T-cell (primary cell): ENCODE measurements at regions not wholly inside any gene's neighbourhood (a gene's known extent, or its start where the extent isn't known, plus 50 kb on each side); places are given as distances from the start of the nearest gene placed in this dataset.
"Not testable (repeated sequence)": the region's sequence is repeated elsewhere in the genome, so short reads cannot be mapped to it uniquely, and the experiment has no call there.

ENCODE experiments used
- ATAC-seq, 4 experiments: fragments of 200-7000 bp in 3 of 4; fragments of 150-1000 bp in 1 of 4; cut with Tn5 transposase; replicated peaks in 1 of 4; 1 replicate in 3 of 4; 2 replicates in 1 of 4; pipeline ENCODE4 v1.10.0; 2021; ENCODE audit warnings: moderate library complexity in 3 of 4, mild to moderate bottlenecking in 2 of 4, moderate number of reproducible peaks in 1 of 4
- CTCF ChIA-PET, 2 donors: fragments of 300-600 bp; sonication (Branson Sonifier 250); formaldehyde crosslinking; loops; one replicate each; lab custom pipeline; 2022; ENCODE audit warnings: antibody characterized with exemption in 2 of 2; lab: Charles Lee
- POLR2A ChIA-PET, 2 donors: fragments of 300-600 bp; sonication (Branson Sonifier 250); formaldehyde crosslinking; loops; one replicate each; lab custom pipeline; 2022; ENCODE audit warnings: antibody characterized with exemption in 2 of 2; lab: Charles Lee
- DNase-seq, 35 experiments: peaks; one replicate each; pipeline versions ENCODE4 v3.0.0 to v3.0.0-alpha.2; 2013 to 2023
- H3K27ac ChIP-seq: one replicate; pipeline ENCODE4 v1.5.1; 2013; ENCODE audit warnings: low read length
- H3K27me3 ChIP-seq, 2 experiments: replicated peaks in 1 of 2; 1 replicate in 1 of 2; 2 replicates in 1 of 2; pipeline versions ENCODE4 v1.6.1 to v1.7.0; 2013; ENCODE audit warnings: low read length in 1 of 2, mixed read lengths in 1 of 2; ENCODE audit not compliant: control insufficient read depth in 2 of 2, insufficient read depth in 2 of 2; ENCODE audit errors: extremely low read depth in 1 of 2
- H3K36me3 ChIP-seq, 2 donors: 1 replicate in 1 of 2; 2 replicates in 1 of 2; pipeline versions ENCODE4 v1.6.1 to v1.7.0; 2013; ENCODE audit warnings: low read length in 1 of 2; ENCODE audit not compliant: control insufficient read depth in 2 of 2, insufficient read depth in 1 of 2; ENCODE audit errors: extremely low read depth in 1 of 2
- H3K4me1 ChIP-seq, 2 experiments: 1 replicate in 1 of 2; 2 replicates in 1 of 2; pipeline versions ENCODE4 v1.6.1 to v1.7.0; 2013; ENCODE audit warnings: low read length in 2 of 2, mixed read lengths in 1 of 2; ENCODE audit not compliant: insufficient read depth in 2 of 2, control insufficient read depth in 1 of 2; ENCODE audit errors: extremely low read depth in 1 of 2
- H3K4me3 ChIP-seq, 2 donors: 1 replicate in 1 of 2; 2 replicates in 1 of 2; pipeline versions ENCODE4 v1.5.1 to v1.7.0; 2013; ENCODE audit warnings: mild to moderate bottlenecking in 2 of 2, low read length in 1 of 2, moderate library complexity in 1 of 2; ENCODE audit not compliant: control insufficient read depth in 1 of 2; ENCODE audit errors: extremely low read depth in 1 of 2
- H3K9me3 ChIP-seq: 2 replicates; pipeline ENCODE4 v1.7.0; 2013
- H3K27ac Mint-ChIP-seq, 2 donors: one replicate each; pipeline ENCODE4 v1.8.0; 2020 to 2021; ENCODE audit warnings: mild to moderate bottlenecking in 2 of 2, mixed read lengths in 2 of 2
- H3K27me3 Mint-ChIP-seq, 2 donors: one replicate each; pipeline ENCODE4 v1.8.0; 2021 to 2022; ENCODE audit warnings: mixed read lengths in 2 of 2
- H3K36me3 Mint-ChIP-seq: one replicate; pipeline ENCODE4 v1.8.0; 2021; ENCODE audit warnings: mixed read lengths
- H3K4me1 Mint-ChIP-seq, 3 donors: one replicate each; pipeline ENCODE4 v1.8.0; 2020 to 2022; ENCODE audit warnings: mixed read lengths in 3 of 3, mild to moderate bottlenecking in 1 of 3
- H3K4me3 Mint-ChIP-seq, 3 donors: one replicate each; pipeline ENCODE4 v1.8.0; 2020 to 2022; ENCODE audit warnings: mild to moderate bottlenecking in 3 of 3, mixed read lengths in 3 of 3, moderate library complexity in 3 of 3
- H3K9me3 Mint-ChIP-seq, 3 donors: one replicate each; pipeline ENCODE4 v1.8.0; 2020 to 2022; ENCODE audit warnings: mixed read lengths in 3 of 3
- whole genome bisulfite sequencing: methylation state at CpG from one replicate; pipeline ENCODE4 v1.1.5; 2013; ENCODE audit warnings: missing lambda C conversion rate; ENCODE audit not compliant: insufficient coverage; 5-methylcytosine and 5-hydroxymethylcytosine counted together

- H3K27ac Mint-ChIP-seq, result no peak overlapping the region
- no peaks in the 10 kb centered on the region for H3K4me1 ChIP-seq
- no peaks in the 10 kb centered on the region for H3K36me3 Mint-ChIP-seq
- ATAC-seq (no peak), DNase-seq (no peak)
- peaks cover 0 to 4% (median 2%) of the 10 kb centered on the region in 3 donors for H3K9me3 Mint-ChIP-seq
- no peaks in the 10 kb centered on the region for H3K27me3 ChIP-seq
- 75% methylated on average over 1 of the region's 4 CpGs for WGBS
- ChIA-PET POLR2A (no interaction called here), CTCF (no interaction called here)
- H3K27me3 Mint-ChIP-seq, result no peaks in the 10 kb centered on the region
- no peaks in the 10 kb centered on the region for H3K9me3 ChIP-seq
- no peak overlapping the region for H3K4me3 Mint-ChIP-seq
- H3K4me3 ChIP-seq, result no peak overlapping the region
- no peaks in the 10 kb centered on the region for H3K36me3 ChIP-seq
- no peak overlapping the region for H3K27ac ChIP-seq
- H3K4me1 Mint-ChIP-seq, result no peaks in the 10 kb centered on the region
Measured at GRCh38 chr3:144593881-144594280, 622.3 kb downstream of the DIPK2A start.

- CTCF ChIA-PET, H3K4me3 Mint-ChIP-seq, H3K4me1 Mint-ChIP-seq, POLR2A ChIA-PET, H3K36me3 ChIP-seq, H3K27ac Mint-ChIP-seq, DNase-seq, H3K4me3 ChIP-seq, H3K9me3 Mint-ChIP-seq, H3K4me1 ChIP-seq, H3K27ac ChIP-seq, H3K36me3 Mint-ChIP-seq, H3K9me3 ChIP-seq, ATAC-seq, H3K27me3 Mint-ChIP-seq, H3K27me3 ChIP-seq: not testable (repeated sequence)
- 79% methylated on average over 7 of the region's 7 CpGs for WGBS
Measured at GRCh38 chr3:144620236-144620635, 648.6 kb downstream of the DIPK2A start.

GRCh38 chr3:144622845-144623244 lies 651.2 kb downstream of the DIPK2A start:
- H3K36me3 ChIP-seq, result no peaks in the 10 kb centered on the region
- no peaks in the 10 kb centered on the region for H3K4me1 Mint-ChIP-seq
- H3K27ac ChIP-seq, result no peak overlapping the region
- no peak overlapping the region for H3K4me3 Mint-ChIP-seq
- no peak overlapping the region for H3K27ac Mint-ChIP-seq
- no peaks in the 10 kb centered on the region for H3K27me3 Mint-ChIP-seq
- ATAC-seq (no peak), DNase-seq (no peak)
- H3K9me3 Mint-ChIP-seq, result peaks cover under 1 to 9% (median 6%) of the 10 kb centered on the region in 3 donors
- H3K4me1 ChIP-seq, result no peaks in the 10 kb centered on the region
- H3K27me3 ChIP-seq, result no peaks in the 10 kb centered on the region
- ChIA-PET POLR2A (no interaction called here), CTCF (no interaction called here)
- WGBS, result no CpG with 5 or more reads among the region's 3 CpGs
- H3K9me3 ChIP-seq, result no peaks in the 10 kb centered on the region
- H3K4me3 ChIP-seq, result no peak overlapping the region
- H3K36me3 Mint-ChIP-seq, result no peaks in the 10 kb centered on the region

- H3K27ac Mint-ChIP-seq, result no peak overlapping the region
- H3K27me3 ChIP-seq, result no peaks in the 10 kb centered on the region
- ATAC-seq, result no peak
- CTCF ChIA-PET, result no interaction called here
- no peak overlapping the region for H3K27ac ChIP-seq
- H3K4me3 Mint-ChIP-seq, result no peak overlapping the region
- no CpG with 5 or more reads among the region's 2 CpGs for WGBS
- no peak for DNase-seq
- peaks cover 0 to 3% (median 0%) of the 10 kb centered on the region in 3 donors for H3K9me3 Mint-ChIP-seq
- no peaks in the 10 kb centered on the region for H3K36me3 ChIP-seq
- no peaks in the 10 kb centered on the region for H3K9me3 ChIP-seq
- H3K4me1 ChIP-seq, result no peaks in the 10 kb centered on the region
- H3K4me1 Mint-ChIP-seq, result no peaks in the 10 kb centered on the region
- no peaks in the 10 kb centered on the region for H3K27me3 Mint-ChIP-seq
- no peaks in the 10 kb centered on the region for H3K36me3 Mint-ChIP-seq
- POLR2A ChIA-PET, result no interaction called here
- no peak overlapping the region for H3K4me3 ChIP-seq
Measured at GRCh38 chr3:144624656-144625055, 653.0 kb downstream of the DIPK2A start.

GRCh38 chr3:144626835-144627234 lies 655.2 kb downstream of the DIPK2A start:
- no peak overlapping the region for H3K4me3 Mint-ChIP-seq
- Histone ChIP-seq H3K4me1 (no peaks in the 10 kb centered on the region), H3K27me3 (no peaks in the 10 kb centered on the region), H3K4me3 (no peak overlapping the region), H3K9me3 (no peaks in the 10 kb centered on the region), H3K27ac (no peak overlapping the region), H3K36me3 (no peaks in the 10 kb centered on the region)
- DNase-seq (no peak), ATAC-seq (no peak)
- no peaks in the 10 kb centered on the region for H3K27me3 Mint-ChIP-seq
- H3K4me1 Mint-ChIP-seq, result no peaks in the 10 kb centered on the region
- no peak overlapping the region for H3K27ac Mint-ChIP-seq
- H3K36me3 Mint-ChIP-seq, result no peaks in the 10 kb centered on the region
- ChIA-PET CTCF (no interaction called here), POLR2A (interaction anchor here in 1 of 2 donors (0.5 kb wide), 1 partner anchor 400 kb away, joined by 3 read pairs; no protein-coding TSS in a partner anchor)
- H3K9me3 Mint-ChIP-seq, result peaks cover 0 to 3% (median 0%) of the 10 kb centered on the region in 3 donors

GRCh38 chr3:144629381-144629780 lies 657.8 kb downstream of the DIPK2A start:
- Histone ChIP-seq H3K9me3 (no peaks in the 10 kb centered on the region), H3K4me1 (no peaks in the 10 kb centered on the region), H3K36me3 (no peaks in the 10 kb centered on the region), H3K27me3 (no peaks in the 10 kb centered on the region), H3K27ac (no peak overlapping the region), H3K4me3 (no peak overlapping the region)
- Mint-ChIP-seq H3K36me3 (no peaks in the 10 kb centered on the region), H3K4me3 (no peak overlapping the region), H3K9me3 (peaks cover 0 to 3% (median 2%) of the 10 kb centered on the region in 3 donors), H3K27ac (no peak overlapping the region), H3K27me3 (no peaks in the 10 kb centered on the region), H3K4me1 (no peaks in the 10 kb centered on the region)
- DNase-seq (no peak), ATAC-seq (no peak)
- WGBS, result no CpG with 5 or more reads among the region's 4 CpGs
- ChIA-PET CTCF (no interaction called here), POLR2A (interaction anchor here in 1 of 2 donors (0.6 kb wide), 1 partner anchor 140 kb away, joined by 3 read pairs; no protein-coding TSS in a partner anchor)

- H3K27me3 Mint-ChIP-seq, result no peaks in the 10 kb centered on the region
- no peak for ATAC-seq
- Histone ChIP-seq H3K4me1 (no peaks in the 10 kb centered on the region), H3K27ac (no peak overlapping the region), H3K27me3 (no peaks in the 10 kb centered on the region), H3K4me3 (no peak overlapping the region), H3K36me3 (no peaks in the 10 kb centered on the region), H3K9me3 (no peaks in the 10 kb centered on the region)
- peaks cover 0 to 8% (median 0%) of the 10 kb centered on the region in 3 donors for H3K9me3 Mint-ChIP-seq
- no peaks in the 10 kb centered on the region for H3K36me3 Mint-ChIP-seq
- DNase-seq, result no peak
- H3K4me1 Mint-ChIP-seq, result no peaks in the 10 kb centered on the region
- no peak overlapping the region for H3K4me3 Mint-ChIP-seq
- ChIA-PET POLR2A (no interaction called here), CTCF (no interaction called here)
- no peak overlapping the region for H3K27ac Mint-ChIP-seq
- whole genome bisulfite sequencing, result 75% methylated on average over 2 of the region's 2 CpGs
Measured at GRCh38 chr3:144636833-144637232, 665.2 kb downstream of the DIPK2A start.
